NCI-H510A (cell line): ENCODE measurements at regions not wholly inside any gene's neighbourhood (a gene's known extent, or its start where the extent isn't known, plus 50 kb on each side); places are given as distances from the start of the nearest gene placed in this dataset.
"Not testable (repeated sequence)": the region's sequence is repeated elsewhere in the genome, so short reads cannot be mapped to it uniquely, and the experiment has no call there.

ENCODE experiments used
- DNase-seq: peaks from one replicate; lab custom pipeline; 2025; lab: John Stamatoyannopoulos, UW

DNA sequence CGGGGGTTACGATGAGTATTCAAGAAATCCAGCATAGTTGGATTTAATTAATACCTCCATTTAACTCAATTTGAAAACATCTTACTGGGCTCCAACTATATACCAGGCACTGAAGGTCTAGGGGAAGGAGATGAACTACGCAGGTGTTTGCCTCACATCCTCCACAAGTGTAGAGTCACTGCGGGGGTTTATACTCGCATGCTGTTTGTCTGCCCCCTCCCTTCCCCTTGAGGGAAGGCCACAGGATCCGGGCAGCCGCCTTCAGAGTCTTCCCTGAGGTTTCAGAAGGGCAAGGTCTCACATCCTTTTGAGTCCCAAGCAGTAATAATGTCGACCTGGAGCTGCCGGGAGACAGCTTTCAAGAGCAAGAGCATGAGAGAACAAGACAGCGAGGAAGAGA, 142.4 kb upstream of the GALNT2 start:
- DNase-seq = no peak

GRCh38 chr1:229928767-229929166, 138.3 kb upstream of the GALNT2 start:
- no peak for DNase-seq

- not testable (repeated sequence) for DNase-seq
Observed at GRCh38 chr1:229931751-229932150, 135.3 kb upstream of the GALNT2 start.

- DNase-seq = not testable (repeated sequence)
Observed at GRCh38 chr1:229935157-229935556, 131.9 kb upstream of the GALNT2 start.

GRCh38 chr1:229938551-229938950, 128.5 kb upstream of the GALNT2 start:
- no peak for DNase-seq

- no peak for DNase-seq
Observed at GRCh38 chr1:229940684-229941083, 126.4 kb upstream of the GALNT2 start.

DNA sequence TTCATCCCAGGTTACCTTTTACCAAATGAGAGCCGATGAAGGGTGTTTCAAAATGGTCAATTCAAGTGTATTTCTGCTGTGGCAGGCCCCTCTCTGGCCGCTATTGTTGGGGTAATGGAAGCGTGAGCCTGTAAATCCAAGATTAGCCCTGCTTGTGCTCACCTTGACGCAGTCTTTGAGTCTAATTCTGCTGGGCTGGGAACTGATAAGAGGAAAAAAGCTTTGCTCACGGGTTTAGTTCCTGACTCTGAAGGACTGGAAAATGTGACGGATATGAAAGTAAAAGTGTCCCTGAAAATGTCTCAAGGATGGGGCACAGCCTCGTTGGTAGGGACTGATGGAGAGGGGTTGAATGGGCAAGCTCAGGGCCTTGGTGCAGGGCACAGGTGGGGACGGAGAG, 125.9 kb upstream of the GALNT2 start:
- DNase-seq = no peak

GRCh38 chr1:229941831-229942230, 125.2 kb upstream of the GALNT2 start:
- DNase-seq = no peak

DNA sequence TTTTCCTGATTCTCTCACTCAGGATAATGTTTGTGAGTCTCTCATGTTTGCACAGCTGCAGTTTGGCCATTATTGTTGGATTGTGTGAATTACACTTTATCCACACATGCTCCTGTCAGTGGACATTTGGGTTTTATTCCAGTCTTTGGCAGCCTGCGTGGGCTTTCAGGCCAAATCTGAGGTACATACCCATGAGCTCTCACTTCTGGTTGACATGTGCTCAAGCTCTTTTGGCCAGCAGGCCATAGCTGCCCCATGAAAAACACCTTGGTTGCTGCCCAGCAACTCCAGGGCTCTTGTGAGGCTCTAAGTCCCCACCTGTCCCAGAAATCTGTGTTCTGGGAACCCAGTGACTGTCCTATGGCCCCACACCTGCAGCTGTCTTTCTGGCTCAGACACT, 124.5 kb upstream of the GALNT2 start:
- DNase-seq = no peak

GRCh38 chr1:229943148-229943714, 123.8 kb upstream of the GALNT2 start:
- DNase-seq = no peak

DNA sequence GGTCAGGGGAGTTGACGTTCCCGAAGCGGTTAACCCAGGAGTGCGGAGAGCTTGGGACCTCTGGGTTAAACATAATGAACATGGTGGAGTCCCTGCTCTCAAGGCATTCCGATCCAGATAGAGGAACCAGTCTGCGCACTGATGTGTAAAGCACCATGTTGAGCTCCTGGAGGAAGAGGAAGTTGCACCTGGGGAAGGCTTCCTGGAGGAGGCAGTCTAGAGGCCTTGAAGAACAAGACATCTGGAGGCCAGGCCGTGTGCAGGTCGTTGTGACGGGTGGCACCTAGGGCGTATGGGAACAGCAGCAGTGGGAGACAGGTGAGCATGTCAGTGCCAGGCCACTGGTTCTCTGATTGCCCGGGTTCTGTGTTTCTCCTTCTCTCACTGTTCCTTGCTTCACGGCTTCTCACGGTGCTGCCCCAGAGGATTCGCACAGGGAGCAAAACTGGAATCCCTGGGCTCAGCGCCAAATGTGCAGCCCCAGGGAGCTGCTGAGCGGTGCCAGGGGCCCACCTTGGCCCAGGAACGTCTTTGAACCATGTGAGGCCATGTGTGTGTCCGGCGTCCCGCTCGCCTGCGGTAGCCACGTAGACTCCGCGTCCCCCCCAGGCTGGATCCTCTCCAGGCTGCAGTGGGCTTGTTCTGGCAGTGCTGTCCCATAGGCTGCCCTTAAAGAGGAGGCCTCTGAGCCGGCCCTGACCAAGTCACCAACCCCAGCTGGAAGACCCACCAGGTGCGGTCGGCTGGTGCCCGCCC, 122.9 kb upstream of the GALNT2 start:
- no peak for DNase-seq

- DNase-seq = no peak
Observed at GRCh38 chr1:229945795-229946194, 121.2 kb upstream of the GALNT2 start.

DNA sequence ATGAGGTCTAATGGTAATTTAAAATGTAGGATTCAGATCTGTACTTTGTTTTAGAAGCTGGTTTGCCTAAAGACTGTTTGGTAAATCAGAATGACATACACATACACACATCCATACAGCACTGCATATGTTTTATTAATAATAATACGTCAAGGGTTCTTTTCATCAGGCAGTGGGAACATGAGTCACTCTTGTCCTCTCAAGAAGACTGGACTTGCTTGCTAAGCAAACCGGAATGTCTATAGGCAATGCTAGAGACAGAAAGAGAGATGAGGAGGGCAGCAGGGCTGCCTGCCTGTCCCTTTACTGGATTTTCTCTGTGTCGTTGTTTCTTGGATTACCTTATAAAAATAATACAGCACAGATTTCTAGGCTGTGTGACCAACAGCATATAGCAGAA, 119.1 kb upstream of the GALNT2 start:
- DNase-seq = no peak

DNA sequence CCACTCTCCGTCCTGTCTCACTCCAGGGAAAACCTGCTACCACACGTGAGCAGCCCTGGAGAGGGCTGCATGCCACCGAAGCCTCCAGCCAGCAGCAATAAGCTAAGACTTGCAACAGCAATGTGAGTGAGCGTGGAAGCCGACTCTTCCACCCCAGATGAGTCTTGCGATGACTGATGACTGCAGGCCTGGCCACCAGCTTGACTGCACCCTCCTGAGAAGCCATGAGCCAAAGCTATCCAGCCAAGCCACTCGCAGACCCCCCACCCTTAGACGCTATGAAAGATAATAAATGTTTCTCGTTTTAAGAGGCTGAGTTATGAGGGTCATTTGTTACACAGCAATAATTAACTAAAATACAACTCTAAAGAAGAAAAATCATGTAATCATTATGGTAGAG, 118.6 kb upstream of the GALNT2 start:
- DNase-seq = no peak

GRCh38 chr1:229949500-229949899, 117.5 kb upstream of the GALNT2 start:
- DNase-seq = no peak

- no peak for DNase-seq
Observed at GRCh38 chr1:229950020-229950419, 117.0 kb upstream of the GALNT2 start.

- DNase-seq = no peak
Observed at GRCh38 chr1:229950908-229951307, 116.1 kb upstream of the GALNT2 start.

DNA sequence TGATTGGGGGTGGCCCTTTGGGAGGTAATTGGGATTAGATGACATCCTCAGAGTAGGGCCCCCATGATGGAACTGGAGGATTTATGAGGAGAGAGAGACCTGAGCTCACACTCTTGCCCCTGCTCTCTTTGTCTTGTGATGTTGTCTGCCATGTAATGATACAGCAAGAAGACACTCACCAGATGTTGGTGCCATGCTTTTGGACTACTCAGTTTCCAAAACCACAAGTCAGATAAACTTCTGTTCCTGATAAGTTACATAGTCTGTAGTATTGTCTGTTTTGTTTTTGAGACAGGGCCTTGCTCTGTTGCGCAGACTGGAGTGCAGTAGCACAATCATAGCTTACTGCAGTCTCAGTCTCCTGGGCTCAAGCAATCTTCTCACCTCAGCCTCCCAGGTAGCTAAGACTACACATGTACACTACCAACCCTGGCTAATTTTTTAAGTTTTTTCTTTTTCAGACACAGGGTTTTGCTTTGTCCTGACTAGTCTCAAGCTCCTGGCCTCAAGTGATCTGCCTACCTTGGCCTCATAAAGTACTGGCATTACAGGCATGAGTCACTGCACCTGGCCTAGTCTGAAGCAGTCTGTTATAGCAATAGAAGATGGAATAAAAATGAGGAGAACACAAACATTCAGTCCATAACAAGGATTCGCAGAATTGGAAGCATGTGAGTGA, 115.0 kb upstream of the GALNT2 start:
- DNase-seq = no peak

DNA sequence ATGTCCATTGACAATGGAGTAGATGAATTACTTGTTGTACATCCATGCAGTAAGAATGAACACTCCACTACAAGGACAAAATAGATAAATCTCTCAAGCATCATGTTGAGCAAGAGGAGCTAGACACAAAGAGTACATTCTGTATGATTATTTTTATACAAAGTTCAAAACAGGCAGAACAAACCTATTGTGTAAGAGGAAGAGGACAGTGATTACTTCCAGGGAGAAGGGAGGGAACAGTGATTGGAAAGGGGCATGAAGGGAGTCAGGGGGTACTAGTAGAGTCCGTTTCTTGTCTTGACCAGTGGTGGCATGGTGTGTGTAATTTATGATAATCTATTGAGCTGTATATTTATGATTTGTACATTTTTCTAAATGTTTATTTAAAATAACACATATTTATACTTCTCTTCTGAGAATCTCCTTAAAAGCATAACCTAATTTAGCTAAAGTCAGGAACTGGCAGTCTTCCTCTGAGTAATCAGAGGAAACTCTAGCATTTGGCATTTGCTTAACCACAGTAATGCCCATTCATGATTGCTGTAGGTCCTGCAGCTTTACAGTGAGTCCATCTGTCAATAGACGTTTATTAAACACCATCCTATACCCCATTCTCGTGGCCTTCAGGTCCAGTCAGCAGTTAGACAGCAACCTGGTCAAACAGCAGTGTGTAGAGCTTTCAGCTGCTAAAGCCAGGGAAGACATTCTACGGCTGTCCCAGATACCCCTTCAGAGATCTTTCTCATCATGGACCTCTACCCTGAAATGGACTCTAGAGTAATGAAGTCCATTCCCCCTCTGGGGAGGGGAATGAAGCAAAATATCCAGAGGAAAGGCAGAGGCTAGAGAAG, 114.1 kb upstream of the GALNT2 start:
- no peak for DNase-seq

- no peak for DNase-seq
Observed at GRCh38 chr1:229953736-229954326, 113.2 kb upstream of the GALNT2 start.

DNA sequence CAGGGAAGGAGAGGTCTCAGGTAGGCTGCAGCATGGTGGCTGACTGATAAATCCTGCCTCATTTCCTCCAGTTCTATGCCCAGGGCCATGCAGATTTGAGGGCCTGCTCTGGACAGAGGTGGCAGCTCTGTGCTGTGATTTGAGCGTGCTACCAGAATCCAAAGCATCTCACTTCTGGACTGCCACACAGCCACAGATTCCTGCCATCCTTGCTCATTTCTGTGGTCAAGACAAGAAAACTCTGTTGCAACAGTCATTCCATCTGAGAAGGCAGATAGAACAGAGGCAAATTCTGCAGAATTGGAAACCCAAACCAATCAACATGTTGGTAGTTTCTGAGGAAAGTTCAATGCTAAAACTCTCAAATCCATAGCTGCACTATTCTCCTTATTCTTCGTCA, 102.8 kb upstream of the GALNT2 start:
- no peak for DNase-seq

DNA sequence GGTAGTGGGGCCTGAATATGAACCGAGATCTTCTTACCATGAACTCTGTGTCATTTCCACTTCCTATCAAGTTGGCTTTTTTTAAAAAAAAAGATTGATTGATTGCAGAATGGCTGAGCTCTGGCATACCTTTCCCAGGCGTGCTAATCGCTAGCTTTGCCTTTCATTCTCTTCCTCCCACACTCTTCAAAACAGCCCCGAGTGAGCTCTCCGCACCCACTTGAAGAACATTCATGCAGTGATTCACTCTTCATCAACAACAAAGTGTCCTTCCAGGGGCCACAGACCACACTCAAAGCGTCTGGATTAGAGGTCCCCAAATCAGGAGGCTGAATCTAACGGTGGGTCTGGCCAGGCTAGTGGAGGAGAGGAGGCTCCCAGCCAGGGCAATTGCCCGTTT, 96.3 kb upstream of the GALNT2 start:
- no peak for DNase-seq
